Left lung (tissue), 4 donors: ENCODE measurements at regions not wholly inside any gene's neighbourhood (a gene's known extent, or its start where the extent isn't known, plus 50 kb on each side); places are given as distances from the start of the nearest gene placed in this dataset.
A peak's percentile ranks its signal among the peaks of the same experiment; 100 is the strongest.

Source experiments
- ATAC-seq: fragments of 200-7000 bp; cut with Tn5 transposase; one replicate; pipeline ENCODE4 v1.9.1; 2020; ENCODE audit warnings: moderate library complexity
- DNase-seq, 4 donors: peaks; one replicate each; pipeline ENCODE4 v3.0.0-alpha.2; 2013 to 2020
- H3K27ac ChIP-seq, 2 donors: fragments of 200-600 bp; sonication (generic) in 1 of 2; one replicate each; pipeline versions ENCODE4 v1.5.0 to v1.8.0; 2020 to 2021
- H3K27me3 ChIP-seq, 2 donors: fragments of 200-600 bp; sonication (generic) in 1 of 2; one replicate each; pipeline versions ENCODE4 v1.5.0 to v1.8.0; 2020 to 2021
- H3K36me3 ChIP-seq, 2 donors: fragments of 200-600 bp; sonication (generic) in 1 of 2; one replicate each; pipeline versions ENCODE4 v1.5.0 to v1.8.0; 2020 to 2021
- H3K4me1 ChIP-seq, 2 donors: fragments of 200-600 bp; one replicate each; pipeline ENCODE4 v1.8.0; 2021
- H3K4me3 ChIP-seq, 2 donors: fragments of 200-600 bp; sonication (generic) in 1 of 2; one replicate each; pipeline versions ENCODE4 v1.5.0 to v1.8.0; 2020 to 2021; ENCODE audit warnings: mild to moderate bottlenecking in 1 of 2
- H3K9me3 ChIP-seq, 2 donors: fragments of 200-600 bp; sonication (generic) in 1 of 2; one replicate each; pipeline versions ENCODE4 v1.5.0 to v1.8.0; 2020 to 2021
- intact Hi-C, 2 donors: fragments of 100-400 bp; cut with DNase I; formaldehyde crosslinking; loops; one replicate each; pipeline versions ENCODE4 v1.11.2 to v1.14.2; 2022
- TF ChIP-seq, protein P1 (sequence below), 2 donors: fragments of 200-600 bp; sonication (generic) in 1 of 2; IDR thresholded peaks; one replicate each; pipeline versions ENCODE4 v1.5.0 to v1.8.0; 2021; ENCODE audit warnings: antibody characterized with exemption in 2 of 2
- donor health status: DM: no; HTN: yes; CAD: no.
- donor health status: DM: no; HTN: no; CAD: no.

DNA sequence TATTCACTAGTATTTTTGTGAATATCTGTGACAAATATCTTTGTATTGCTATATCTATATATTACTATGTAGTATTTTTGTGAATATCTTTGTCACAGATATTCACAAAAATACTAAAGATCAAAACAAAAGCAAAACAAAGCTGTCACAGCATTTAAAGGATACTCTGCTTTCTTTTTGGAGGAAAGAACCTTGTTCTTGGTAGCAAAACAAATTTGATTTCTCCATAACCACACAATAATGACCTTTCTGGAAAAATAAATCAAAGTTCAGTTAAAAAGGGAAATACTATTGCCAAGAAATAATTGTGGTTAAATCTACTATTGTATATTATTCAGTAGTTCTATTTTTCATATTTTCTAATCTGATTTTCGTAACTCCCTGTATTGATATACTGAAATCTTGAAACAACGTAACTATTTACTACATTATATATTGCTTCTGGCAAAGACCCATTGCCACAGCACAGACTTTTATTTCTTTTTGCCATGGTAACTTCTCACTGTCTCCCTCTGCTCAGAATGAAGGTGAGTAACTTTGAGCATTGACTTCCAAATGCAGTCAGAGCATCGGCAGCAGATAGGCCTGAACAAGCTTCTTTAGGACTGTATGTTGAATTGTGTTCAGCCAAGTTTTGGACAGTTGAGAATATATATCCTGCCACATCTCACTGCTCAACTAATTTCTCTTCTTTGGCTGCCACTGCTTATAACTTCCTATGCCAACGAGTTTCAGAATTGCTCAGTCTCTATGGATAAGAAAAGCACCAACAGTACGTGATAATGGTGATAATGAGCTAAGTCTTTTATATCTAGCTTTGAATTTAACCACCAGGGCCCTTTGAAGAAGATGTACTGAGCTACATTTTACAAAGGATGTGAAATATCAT is 1097.2 kb upstream of the GJE1 start:
- DNase-seq (no peak), ATAC-seq (no peak)
- intact Hi-C loops = no loop called here
- no peaks in the 10 kb centered on the region for H3K4me1 ChIP-seq
- TF ChIP-seq, protein P1, sequence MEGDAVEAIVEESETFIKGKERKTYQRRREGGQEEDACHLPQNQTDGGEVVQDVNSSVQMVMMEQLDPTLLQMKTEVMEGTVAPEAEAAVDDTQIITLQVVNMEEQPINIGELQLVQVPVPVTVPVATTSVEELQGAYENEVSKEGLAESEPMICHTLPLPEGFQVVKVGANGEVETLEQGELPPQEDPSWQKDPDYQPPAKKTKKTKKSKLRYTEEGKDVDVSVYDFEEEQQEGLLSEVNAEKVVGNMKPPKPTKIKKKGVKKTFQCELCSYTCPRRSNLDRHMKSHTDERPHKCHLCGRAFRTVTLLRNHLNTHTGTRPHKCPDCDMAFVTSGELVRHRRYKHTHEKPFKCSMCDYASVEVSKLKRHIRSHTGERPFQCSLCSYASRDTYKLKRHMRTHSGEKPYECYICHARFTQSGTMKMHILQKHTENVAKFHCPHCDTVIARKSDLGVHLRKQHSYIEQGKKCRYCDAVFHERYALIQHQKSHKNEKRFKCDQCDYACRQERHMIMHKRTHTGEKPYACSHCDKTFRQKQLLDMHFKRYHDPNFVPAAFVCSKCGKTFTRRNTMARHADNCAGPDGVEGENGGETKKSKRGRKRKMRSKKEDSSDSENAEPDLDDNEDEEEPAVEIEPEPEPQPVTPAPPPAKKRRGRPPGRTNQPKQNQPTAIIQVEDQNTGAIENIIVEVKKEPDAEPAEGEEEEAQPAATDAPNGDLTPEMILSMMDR (IDR thresholded peaks at IDR 0.05) = no peak
- H3K4me3 ChIP-seq = no peak overlapping the region
- no peaks in the 10 kb centered on the region for H3K36me3 ChIP-seq
- peaks cover 0 to 4% of the 10 kb centered on the region in 2 donors for H3K9me3 ChIP-seq
- H3K27ac ChIP-seq = no peak overlapping the region
- H3K27me3 ChIP-seq = no peaks in the 10 kb centered on the region

DNA sequence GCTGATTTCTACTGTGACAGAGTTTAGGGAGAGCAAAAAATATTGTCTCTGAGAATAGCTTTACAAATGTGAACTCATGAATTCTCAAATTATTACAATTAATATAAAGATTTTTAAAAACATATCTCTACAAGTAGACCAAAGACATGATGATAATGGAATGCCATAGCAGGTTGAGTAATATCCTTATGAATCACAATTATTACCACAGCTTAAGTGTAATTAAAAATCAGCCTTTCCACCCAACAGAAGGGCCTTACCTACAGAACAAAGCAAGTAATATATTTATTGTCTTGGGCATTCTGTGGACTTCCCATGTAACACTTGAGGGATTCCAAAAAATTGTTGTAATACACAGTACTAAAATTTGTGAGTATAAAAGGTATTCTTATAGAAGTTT is 1099.6 kb upstream of the GJE1 start:
- DNase-seq (no peak), ATAC-seq (no peak)
- H3K4me3 ChIP-seq = no peak overlapping the region

DNA sequence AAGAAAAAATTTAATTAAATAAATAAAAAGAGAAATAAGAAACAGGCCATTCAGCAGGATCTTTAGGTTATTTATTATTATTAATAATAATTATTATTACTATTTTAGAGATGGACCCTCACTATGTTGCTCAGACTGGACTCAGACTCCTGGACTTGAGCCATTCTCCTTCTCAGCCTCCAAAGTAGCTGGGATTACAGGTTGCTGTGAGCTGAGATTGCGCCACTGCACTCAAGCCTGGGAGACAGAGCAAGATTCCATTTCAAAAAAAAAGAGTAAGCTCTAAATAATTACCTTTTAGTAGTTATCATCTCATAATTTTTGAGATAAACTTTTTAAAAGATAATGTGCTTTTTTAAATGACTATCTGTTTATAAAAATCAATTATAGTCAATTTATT is 1102.8 kb upstream of the GJE1 start:
- H3K4me3 ChIP-seq = no peak overlapping the region
- TF ChIP-seq, protein P1 (IDR thresholded peaks at IDR 0.05) = no peak
- intact Hi-C loops = no loop called here

More for the DNA sequence above, 1099.6 kb upstream of the GJE1 start:
- no peak overlapping the region for H3K27ac ChIP-seq
- no peaks in the 10 kb centered on the region for H3K4me1 ChIP-seq
- H3K36me3 ChIP-seq = no peaks in the 10 kb centered on the region
- TF ChIP-seq, protein P1 (IDR thresholded peaks at IDR 0.05) = no peak
- intact Hi-C loops = no loop called here
- no peaks in the 10 kb centered on the region for H3K9me3 ChIP-seq
- no peaks in the 10 kb centered on the region for H3K27me3 ChIP-seq

DNA sequence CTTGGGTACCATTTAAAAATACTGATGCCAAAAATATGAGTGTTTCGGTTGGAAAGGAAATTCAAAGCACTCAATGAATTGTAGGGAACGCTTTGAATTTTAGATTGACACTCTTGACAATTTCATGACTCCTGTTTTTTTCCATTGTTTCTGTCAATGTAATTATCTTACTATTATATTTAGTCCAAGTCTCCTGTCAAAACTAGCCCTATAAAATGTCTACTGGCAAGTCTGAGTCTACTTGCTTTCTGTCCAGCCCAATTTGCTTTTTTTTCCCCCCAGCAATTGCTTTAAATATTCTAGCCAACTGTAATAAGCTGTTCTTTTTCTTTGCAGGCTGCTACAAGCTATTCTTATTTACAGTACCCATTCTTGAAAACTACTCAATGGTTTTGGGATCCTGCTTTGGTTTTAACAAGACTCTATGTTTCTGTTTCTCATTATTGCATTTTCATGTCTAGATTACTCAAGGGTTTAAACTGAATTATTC is 1103.9 kb upstream of the GJE1 start:
- Histone ChIP-seq H3K4me1 (no peaks in the 10 kb centered on the region), H3K9me3 (no peaks in the 10 kb centered on the region), H3K36me3 (no peaks in the 10 kb centered on the region), H3K27ac (no peak overlapping the region), H3K4me3 (no peak overlapping the region), H3K27me3 (no peaks in the 10 kb centered on the region)
- TF ChIP-seq, protein P1 (IDR thresholded peaks at IDR 0.05) = no peak
- DNase-seq (no peak), ATAC-seq (no peak)
- intact Hi-C loops = no loop called here

More for the DNA sequence above, 1102.8 kb upstream of the GJE1 start:
- Histone ChIP-seq H3K4me1 (no peaks in the 10 kb centered on the region), H3K27ac (no peak overlapping the region), H3K36me3 (no peaks in the 10 kb centered on the region), H3K27me3 (no peaks in the 10 kb centered on the region), H3K9me3 (no peaks in the 10 kb centered on the region)
- no peak for DNase-seq
- ATAC-seq = peak; percentile 47

DNA sequence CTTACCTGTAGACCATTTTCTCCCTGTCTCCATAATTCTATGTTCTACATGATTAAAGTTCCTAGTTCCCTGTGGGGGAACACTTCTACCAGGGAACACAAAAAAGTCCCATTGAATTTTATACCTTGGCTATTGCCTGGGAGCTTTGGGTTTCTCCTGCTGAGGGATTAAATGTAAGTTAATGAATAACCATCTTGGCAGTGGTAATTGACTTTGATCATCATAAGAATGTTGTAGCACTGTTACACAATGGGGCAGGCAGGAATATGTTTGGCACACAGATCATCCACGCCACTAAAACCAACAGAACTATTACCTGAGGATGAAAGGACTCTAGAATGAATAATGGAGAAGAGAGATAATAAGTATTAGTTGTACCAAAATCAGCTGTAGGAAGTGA is 1106.2 kb upstream of the GJE1 start:
- no peaks in the 10 kb centered on the region for H3K9me3 ChIP-seq
- H3K27ac ChIP-seq = no peak overlapping the region
- peak; percentile 77 for ATAC-seq
- H3K4me1 ChIP-seq = no peaks in the 10 kb centered on the region
- TF ChIP-seq, protein P1 (IDR thresholded peaks at IDR 0.05) = no peak
- no peaks in the 10 kb centered on the region for H3K27me3 ChIP-seq
- H3K4me3 ChIP-seq = no peak overlapping the region
- intact Hi-C loops = no loop called here
- no peaks in the 10 kb centered on the region for H3K36me3 ChIP-seq
- no peak for DNase-seq
